ENCODE measurements at regions not wholly inside any gene's neighbourhood (a gene's known extent, or its start where the extent isn't known, plus 50 kb on each side); places are given as distances from the start of the nearest gene placed in this dataset.

GRCh38 chr10:129231821-129232220 is 235.2 kb upstream of the MGMT start:
- TF ChIP-seq FOXK1 (CRISPR knock-in tag; IDR thresholded peaks at IDR 0.05; ENCODE audit: borderline replicate concordance) (no peak), POLR2AphosphoS2 (IDR thresholded peaks at IDR 0.05; ENCODE audit: low read length) (no peak), REST (IDR thresholded peaks at IDR 0.05; ENCODE audit: borderline replicate concordance) (no peak), REST (CRISPR knock-in tag; IDR thresholded peaks at IDR 0.05; ENCODE audit: low read depth) (no peak), FIP1L1 (IDR thresholded peaks at IDR 0.05; ENCODE audit: low read depth, low read length, poor library complexity, severe bottlenecking) (no peak), YY1 (IDR thresholded peaks at IDR 0.05; ENCODE audit: borderline replicate concordance in 1 of 3, control insufficient read depth in 1 of 3, extremely low read depth in 1 of 3, insufficient read depth in 3 of 3, insufficient read length in 1 of 3, insufficient replicate concordance in 2 of 3, low read depth in 1 of 3, low read length in 2 of 3) (no peak)

Measured in K562 (cell line).